ENCODE measurements at regions not wholly inside any gene's neighbourhood (a gene's known extent, or its start where the extent isn't known, plus 50 kb on each side); places are given as distances from the start of the nearest gene placed in this dataset.

- TF ChIP-seq ZNF671 (CRISPR knock-in tag; IDR thresholded peaks at IDR 0.05) (no peak), FOXK1 (CRISPR knock-in tag; IDR thresholded peaks at IDR 0.05) (no peak), ZNF138 (CRISPR knock-in tag; conservative IDR thresholded peaks at IDR 0.05) (no peak), CREB1 (CRISPR knock-in tag; IDR thresholded peaks at IDR 0.05) (no peak)
Measured at GRCh38 chr6:104539173-104539572, 320.5 kb downstream of the HACE1 start (continued).

- POLR2A ChIA-PET, result no interaction called here
- Mint-ChIP-seq H3K4me1 (peaks cover 3% of the 10 kb centered on the region; the same call in 1 of the 2 replicates), H3K36me3 (no peaks in the 10 kb centered on the region), H3K27me3 (ENCODE audit: low read depth) (no peaks in the 10 kb centered on the region), H3K27ac (no peak overlapping the region), H3K4me3 (no peak overlapping the region), H3K9me3 (no peaks in the 10 kb centered on the region)
- ATAC-seq, result no peak
- TF ChIP-seq OVOL2 (CRISPR knock-in tag; IDR thresholded peaks at IDR 0.05; ENCODE audit: borderline replicate concordance), result no peak
- TF ChIP-seq, protein P1, sequence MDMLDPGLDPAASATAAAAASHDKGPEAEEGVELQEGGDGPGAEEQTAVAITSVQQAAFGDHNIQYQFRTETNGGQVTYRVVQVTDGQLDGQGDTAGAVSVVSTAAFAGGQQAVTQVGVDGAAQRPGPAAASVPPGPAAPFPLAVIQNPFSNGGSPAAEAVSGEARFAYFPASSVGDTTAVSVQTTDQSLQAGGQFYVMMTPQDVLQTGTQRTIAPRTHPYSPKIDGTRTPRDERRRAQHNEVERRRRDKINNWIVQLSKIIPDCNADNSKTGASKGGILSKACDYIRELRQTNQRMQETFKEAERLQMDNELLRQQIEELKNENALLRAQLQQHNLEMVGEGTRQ (CRISPR knock-in tag; IDR thresholded peaks at IDR 0.05), result no peak
- TF ChIP-seq ELF4 (CRISPR knock-in tag; IDR thresholded peaks at IDR 0.05; ENCODE audit: low read depth), result no peak
- no peak for TF ChIP-seq E2F4 (CRISPR knock-in tag; IDR thresholded peaks at IDR 0.05; ENCODE audit: borderline replicate concordance, low read depth)
- TF ChIP-seq, protein P2, sequence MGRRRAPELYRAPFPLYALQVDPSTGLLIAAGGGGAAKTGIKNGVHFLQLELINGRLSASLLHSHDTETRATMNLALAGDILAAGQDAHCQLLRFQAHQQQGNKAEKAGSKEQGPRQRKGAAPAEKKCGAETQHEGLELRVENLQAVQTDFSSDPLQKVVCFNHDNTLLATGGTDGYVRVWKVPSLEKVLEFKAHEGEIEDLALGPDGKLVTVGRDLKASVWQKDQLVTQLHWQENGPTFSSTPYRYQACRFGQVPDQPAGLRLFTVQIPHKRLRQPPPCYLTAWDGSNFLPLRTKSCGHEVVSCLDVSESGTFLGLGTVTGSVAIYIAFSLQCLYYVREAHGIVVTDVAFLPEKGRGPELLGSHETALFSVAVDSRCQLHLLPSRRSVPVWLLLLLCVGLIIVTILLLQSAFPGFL (CRISPR knock-in tag; IDR thresholded peaks at IDR 0.05; ENCODE audit: borderline replicate concordance), result no peak
- no peak for TF ChIP-seq SMAD3 (CRISPR knock-in tag; IDR thresholded peaks at IDR 0.05; ENCODE audit: borderline replicate concordance)
- no peak for TF ChIP-seq SMAD4 (CRISPR knock-in tag; IDR thresholded peaks at IDR 0.05)
- no peak for TF ChIP-seq PRRX2 (CRISPR knock-in tag; IDR thresholded peaks at IDR 0.05)
- no peak for TF ChIP-seq FOXJ3 (CRISPR knock-in tag; IDR thresholded peaks at IDR 0.05; ENCODE audit: borderline replicate concordance)
- CTCF ChIA-PET, result no interaction called here
- DNase-seq (ENCODE audit: low spot score), result no peak
Measured at GRCh38 chr6:104537872-104538271, 321.8 kb downstream of the HACE1 start.

DNA sequence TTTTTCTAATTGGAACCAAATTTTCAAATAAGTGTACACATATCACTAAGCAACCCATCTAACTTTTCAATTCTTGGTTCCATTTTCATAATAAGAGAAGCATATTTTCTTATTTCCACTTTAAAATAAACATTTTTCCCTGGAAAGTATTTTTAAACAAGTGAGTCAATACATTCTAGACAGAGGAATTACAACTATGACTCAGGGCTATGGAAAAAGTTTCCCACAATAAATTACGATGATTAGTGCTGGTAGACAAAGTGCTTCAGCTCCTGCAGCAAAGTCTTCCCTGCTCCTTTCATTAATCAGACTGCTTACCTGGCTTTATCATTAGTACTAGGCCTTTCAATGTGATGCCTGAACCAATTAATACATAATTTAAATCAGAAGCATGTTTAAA lies 322.5 kb downstream of the HACE1 start:
- H3K4me1 Mint-ChIP-seq, result peaks cover 3% of the 10 kb centered on the region; the same call in 1 of the 2 replicates
- ChIA-PET CTCF (interaction anchor here (1.5 kb wide), 1 partner anchor 10 kb away, joined by 3 read pairs; no protein-coding TSS in a partner anchor), POLR2A (no interaction called here)
- H3K27ac Mint-ChIP-seq, result no peak overlapping the region
- H3K27me3 Mint-ChIP-seq (ENCODE audit: low read depth), result no peaks in the 10 kb centered on the region
- DNase-seq (ENCODE audit: low spot score) (no peak), ATAC-seq (no peak)
- no peak overlapping the region for H3K4me3 Mint-ChIP-seq
- H3K36me3 Mint-ChIP-seq, result no peaks in the 10 kb centered on the region
- no peaks in the 10 kb centered on the region for H3K9me3 Mint-ChIP-seq
- TF ChIP-seq ZNF317 (CRISPR knock-in tag; IDR thresholded peaks at IDR 0.05; ENCODE audit: borderline replicate concordance, low read depth), result no peak
- no peak for TF ChIP-seq ZNF263 (CRISPR knock-in tag; IDR thresholded peaks at IDR 0.05; ENCODE audit: low read depth)
- no peak for TF ChIP-seq SMAD4 (CRISPR knock-in tag; IDR thresholded peaks at IDR 0.05)
- TF ChIP-seq, protein P3, sequence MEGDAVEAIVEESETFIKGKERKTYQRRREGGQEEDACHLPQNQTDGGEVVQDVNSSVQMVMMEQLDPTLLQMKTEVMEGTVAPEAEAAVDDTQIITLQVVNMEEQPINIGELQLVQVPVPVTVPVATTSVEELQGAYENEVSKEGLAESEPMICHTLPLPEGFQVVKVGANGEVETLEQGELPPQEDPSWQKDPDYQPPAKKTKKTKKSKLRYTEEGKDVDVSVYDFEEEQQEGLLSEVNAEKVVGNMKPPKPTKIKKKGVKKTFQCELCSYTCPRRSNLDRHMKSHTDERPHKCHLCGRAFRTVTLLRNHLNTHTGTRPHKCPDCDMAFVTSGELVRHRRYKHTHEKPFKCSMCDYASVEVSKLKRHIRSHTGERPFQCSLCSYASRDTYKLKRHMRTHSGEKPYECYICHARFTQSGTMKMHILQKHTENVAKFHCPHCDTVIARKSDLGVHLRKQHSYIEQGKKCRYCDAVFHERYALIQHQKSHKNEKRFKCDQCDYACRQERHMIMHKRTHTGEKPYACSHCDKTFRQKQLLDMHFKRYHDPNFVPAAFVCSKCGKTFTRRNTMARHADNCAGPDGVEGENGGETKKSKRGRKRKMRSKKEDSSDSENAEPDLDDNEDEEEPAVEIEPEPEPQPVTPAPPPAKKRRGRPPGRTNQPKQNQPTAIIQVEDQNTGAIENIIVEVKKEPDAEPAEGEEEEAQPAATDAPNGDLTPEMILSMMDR (IDR thresholded peaks at IDR 0.05), result no peak
- no peak for TF ChIP-seq ZNF532 (CRISPR knock-in tag; IDR thresholded peaks at IDR 0.05; ENCODE audit: borderline replicate concordance)
- TF ChIP-seq NR3C1 (CRISPR knock-in tag; conservative IDR thresholded peaks at IDR 0.05; ENCODE audit: low read depth), result no peak
- no peak for TF ChIP-seq ZNF396 (CRISPR knock-in tag; IDR thresholded peaks at IDR 0.05; ENCODE audit: borderline replicate concordance)
- TF ChIP-seq NFYB (CRISPR knock-in tag; conservative IDR thresholded peaks at IDR 0.05; ENCODE audit: low read depth), result no peak
- TF ChIP-seq GRHL2 (CRISPR knock-in tag; IDR thresholded peaks at IDR 0.05; ENCODE audit: insufficient replicate concordance, severe bottlenecking), result no peak
- TF ChIP-seq, protein P2 (CRISPR knock-in tag; IDR thresholded peaks at IDR 0.05; ENCODE audit: borderline replicate concordance), result no peak
- TF ChIP-seq, protein P4, sequence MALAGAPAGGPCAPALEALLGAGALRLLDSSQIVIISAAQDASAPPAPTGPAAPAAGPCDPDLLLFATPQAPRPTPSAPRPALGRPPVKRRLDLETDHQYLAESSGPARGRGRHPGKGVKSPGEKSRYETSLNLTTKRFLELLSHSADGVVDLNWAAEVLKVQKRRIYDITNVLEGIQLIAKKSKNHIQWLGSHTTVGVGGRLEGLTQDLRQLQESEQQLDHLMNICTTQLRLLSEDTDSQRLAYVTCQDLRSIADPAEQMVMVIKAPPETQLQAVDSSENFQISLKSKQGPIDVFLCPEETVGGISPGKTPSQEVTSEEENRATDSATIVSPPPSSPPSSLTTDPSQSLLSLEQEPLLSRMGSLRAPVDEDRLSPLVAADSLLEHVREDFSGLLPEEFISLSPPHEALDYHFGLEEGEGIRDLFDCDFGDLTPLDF (CRISPR knock-in tag; IDR thresholded peaks at IDR 0.05), result no peak
- TF ChIP-seq TP53 (CRISPR knock-in tag; IDR thresholded peaks at IDR 0.05), result no peak

Measured in WTC11 (cell line).